B cell (primary cell): ENCODE measurements at regions not wholly inside any gene's neighbourhood (a gene's known extent, or its start where the extent isn't known, plus 50 kb on each side); places are given as distances from the start of the nearest gene placed in this dataset.

Experiments used
- EZH2 ChIP-seq: IDR thresholded peaks from 2 replicates; pipeline ENCODE4 v1.6.1; 2012; ENCODE audit warnings: borderline replicate concordance, low read depth, mild to moderate bottlenecking, moderate library complexity, low read length; ENCODE audit not compliant: insufficient read depth, poor library complexity, severe bottlenecking
- TF ChIP-seq, protein P1 (sequence below): fragments of 200-600 bp; IDR thresholded peaks from one replicate; pipeline ENCODE4 v1.8.0; 2022; ENCODE audit warnings: antibody characterized with exemption, mild to moderate bottlenecking

DNA sequence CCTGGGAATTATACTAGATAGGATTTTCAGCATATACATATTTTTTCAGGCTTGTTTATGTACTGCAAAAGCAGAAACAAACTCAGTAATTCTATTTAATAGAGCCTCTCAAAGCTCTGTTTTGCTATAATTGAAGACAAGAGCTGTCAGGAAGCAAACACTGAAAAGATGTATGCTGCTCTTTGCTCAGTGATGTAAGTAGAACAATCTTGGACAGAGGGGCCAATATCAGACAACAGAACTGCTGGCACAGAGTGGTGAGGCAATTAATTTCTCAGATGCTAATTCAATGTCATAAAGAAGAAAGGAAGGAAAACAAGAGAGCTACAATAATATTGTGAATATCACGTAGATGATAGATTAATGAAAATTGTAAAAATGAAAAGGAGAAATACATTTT, 663.3 kb upstream of the ADGRB3 start:
- TF ChIP-seq, protein P1, sequence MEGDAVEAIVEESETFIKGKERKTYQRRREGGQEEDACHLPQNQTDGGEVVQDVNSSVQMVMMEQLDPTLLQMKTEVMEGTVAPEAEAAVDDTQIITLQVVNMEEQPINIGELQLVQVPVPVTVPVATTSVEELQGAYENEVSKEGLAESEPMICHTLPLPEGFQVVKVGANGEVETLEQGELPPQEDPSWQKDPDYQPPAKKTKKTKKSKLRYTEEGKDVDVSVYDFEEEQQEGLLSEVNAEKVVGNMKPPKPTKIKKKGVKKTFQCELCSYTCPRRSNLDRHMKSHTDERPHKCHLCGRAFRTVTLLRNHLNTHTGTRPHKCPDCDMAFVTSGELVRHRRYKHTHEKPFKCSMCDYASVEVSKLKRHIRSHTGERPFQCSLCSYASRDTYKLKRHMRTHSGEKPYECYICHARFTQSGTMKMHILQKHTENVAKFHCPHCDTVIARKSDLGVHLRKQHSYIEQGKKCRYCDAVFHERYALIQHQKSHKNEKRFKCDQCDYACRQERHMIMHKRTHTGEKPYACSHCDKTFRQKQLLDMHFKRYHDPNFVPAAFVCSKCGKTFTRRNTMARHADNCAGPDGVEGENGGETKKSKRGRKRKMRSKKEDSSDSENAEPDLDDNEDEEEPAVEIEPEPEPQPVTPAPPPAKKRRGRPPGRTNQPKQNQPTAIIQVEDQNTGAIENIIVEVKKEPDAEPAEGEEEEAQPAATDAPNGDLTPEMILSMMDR: no peak
- no peak for TF ChIP-seq EZH2
